ENCODE measurements at regions not wholly inside any gene's neighbourhood (a gene's known extent, or its start where the extent isn't known, plus 50 kb on each side); places are given as distances from the start of the nearest gene placed in this dataset.

DNA sequence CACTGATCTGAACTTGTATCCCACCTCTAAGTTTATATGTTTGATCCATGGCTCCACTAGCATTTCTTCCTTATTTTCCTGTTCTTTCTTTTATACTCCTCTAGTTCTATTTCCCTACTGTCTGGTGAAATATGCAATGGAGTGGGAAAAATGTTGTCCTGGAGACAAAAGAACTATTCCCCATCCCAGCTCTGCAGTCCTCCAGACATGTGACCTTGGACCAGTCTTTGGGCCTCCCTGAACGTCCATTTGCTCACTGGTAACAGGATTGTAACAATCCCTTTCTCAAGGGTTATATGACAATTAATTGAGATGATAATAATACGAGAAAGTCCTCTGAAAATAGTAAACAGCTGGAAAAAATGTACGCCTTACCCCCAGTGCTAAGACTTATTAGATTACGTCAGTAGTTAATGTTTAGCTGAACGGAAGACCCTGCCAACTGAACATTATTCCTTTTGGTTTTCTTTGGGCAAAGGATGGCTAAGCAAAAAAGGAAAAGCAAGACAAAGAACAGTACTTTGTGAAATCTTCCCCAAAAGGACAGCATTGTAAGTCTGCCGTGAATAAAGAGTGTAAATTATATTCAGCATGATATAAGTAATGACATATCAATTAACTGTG lies 302.3 kb upstream of the PPARGC1A start:
- Mint-ChIP-seq H3K4me1 (peaks cover 8% of the 10 kb centered on the region), H3K36me3 (no peaks in the 10 kb centered on the region), H3K27me3 (ENCODE audit: insufficient read depth, low read depth) (no peaks in the 10 kb centered on the region), H3K9me3 (no peaks in the 10 kb centered on the region), H3K27ac (no peak overlapping the region), H3K4me3 (no peak overlapping the region)
- H3K9ac ChIP-seq, result no peak overlapping the region
- H3K4me1 ChIP-seq, result peaks cover 4% of the 10 kb centered on the region
- H2AFZ ChIP-seq (replicated peaks), result no peak overlapping the region
- no peaks in the 10 kb centered on the region for H3K27me3 ChIP-seq
- H3K27ac ChIP-seq, result no peak overlapping the region
- H3K36me3 ChIP-seq, result no peaks in the 10 kb centered on the region
- H3F3A ChIP-seq (ENCODE audit: low read depth), result no peaks in the 10 kb centered on the region
- H3K4me2 ChIP-seq, result no peak overlapping the region
- H3K79me2 ChIP-seq (ENCODE audit: low read depth), result no peaks in the 10 kb centered on the region
- no peak for DNase-seq (ENCODE audit: low spot score)
- H3K4me3 ChIP-seq, result no peak overlapping the region
- no peaks in the 10 kb centered on the region for H3K9me3 ChIP-seq (ENCODE audit: low read depth)
- no peak for TF ChIP-seq CTCF (IDR thresholded peaks at IDR 0.05)
- TF ChIP-seq EZH2 (IDR thresholded peaks at IDR 0.05), result no peak
- no peak for TF ChIP-seq EZH2phosphoT487 (IDR thresholded peaks at IDR 0.05)
- H4K20me1 ChIP-seq (ENCODE audit: low read depth), result no peaks in the 10 kb centered on the region

DNA sequence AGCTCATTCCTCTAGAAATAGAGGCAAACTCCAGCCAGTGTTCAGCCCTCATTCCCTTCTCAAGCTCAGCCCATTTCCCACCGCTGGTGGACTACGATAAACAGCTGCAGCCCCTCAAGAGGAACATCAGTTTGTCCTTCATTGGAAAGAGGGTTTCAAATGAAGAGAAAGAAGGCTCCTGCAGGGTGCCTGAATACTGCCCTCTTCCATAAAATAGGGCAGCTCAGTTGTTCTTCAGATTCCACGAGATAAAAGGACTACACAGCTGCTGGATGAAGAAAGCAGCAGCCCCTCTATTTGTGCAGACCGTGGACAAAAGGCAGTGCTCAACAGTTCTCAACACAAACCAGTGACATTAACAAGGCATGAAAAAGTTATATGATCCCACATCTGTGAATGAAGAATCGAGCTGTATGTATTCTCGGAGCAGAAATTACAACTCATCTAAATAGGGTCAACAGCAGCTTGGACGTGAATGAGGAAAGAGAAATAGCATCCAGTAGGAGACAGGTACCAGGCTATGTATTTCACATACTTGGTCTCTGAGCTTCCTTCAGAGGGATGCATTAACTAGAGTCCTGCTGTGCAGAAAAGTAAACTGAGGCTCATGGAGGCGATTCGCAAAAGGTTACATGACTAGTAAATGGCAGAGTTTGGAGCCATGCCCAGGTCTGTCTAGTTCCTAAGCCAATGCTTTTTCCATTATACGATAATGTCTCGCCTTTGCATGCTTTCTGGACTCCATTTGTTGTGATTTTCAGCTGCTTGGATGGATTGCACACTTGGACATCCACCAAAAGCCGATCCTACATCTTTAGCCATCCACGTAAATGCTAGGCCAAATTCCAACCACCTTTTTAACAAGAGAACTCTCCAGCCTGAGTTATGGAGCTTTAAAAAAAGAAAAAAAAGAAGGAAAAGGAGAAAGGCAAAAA lies 301.2 kb upstream of the PPARGC1A start:
- Histone ChIP-seq H3K27ac (no peak overlapping the region), H3K4me1 (peaks cover 4% of the 10 kb centered on the region), H3K36me3 (no peaks in the 10 kb centered on the region), H3K9ac (no peak overlapping the region), H3K79me2 (ENCODE audit: low read depth) (no peaks in the 10 kb centered on the region), H3K4me2 (peak overlapping the region; percentile 40), H3K4me3 (no peak overlapping the region), H4K20me1 (ENCODE audit: low read depth) (no peaks in the 10 kb centered on the region), H2AFZ (replicated peaks) (peak overlapping the region; percentile 79), H3F3A (ENCODE audit: low read depth) (no peaks in the 10 kb centered on the region), H3K27me3 (no peaks in the 10 kb centered on the region), H3K9me3 (ENCODE audit: low read depth) (no peaks in the 10 kb centered on the region)
- Mint-ChIP-seq H3K9me3 (no peaks in the 10 kb centered on the region), H3K36me3 (no peaks in the 10 kb centered on the region), H3K4me1 (peaks cover 8% of the 10 kb centered on the region), H3K4me3 (no peak overlapping the region), H3K27ac (no peak overlapping the region), H3K27me3 (ENCODE audit: insufficient read depth, low read depth) (no peaks in the 10 kb centered on the region)
- no peak for TF ChIP-seq CTCF (IDR thresholded peaks at IDR 0.05)
- no peak for TF ChIP-seq EZH2phosphoT487 (IDR thresholded peaks at IDR 0.05)
- no peak for TF ChIP-seq EZH2 (IDR thresholded peaks at IDR 0.05)
- no peak for DNase-seq (ENCODE audit: low spot score)

DNA sequence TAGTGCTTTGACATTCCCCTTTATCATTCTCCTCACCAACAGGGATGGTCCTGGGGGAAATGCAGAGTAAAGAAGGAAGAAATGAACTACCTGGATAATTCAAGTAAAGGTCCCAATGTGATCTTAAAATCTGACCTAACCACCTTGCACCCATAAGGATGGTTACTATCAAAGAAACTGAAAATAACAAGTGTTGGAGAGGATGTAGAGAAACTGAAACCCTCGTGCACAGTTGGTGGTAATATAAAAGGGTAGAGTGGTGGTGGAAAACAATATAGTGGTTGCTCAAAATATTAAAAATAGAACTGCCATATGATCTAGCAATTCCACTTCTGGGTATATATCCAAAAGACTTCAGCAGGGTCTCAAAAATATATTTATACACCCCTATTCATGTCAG lies 298.6 kb upstream of the PPARGC1A start:
- Histone ChIP-seq H3K27me3 (no peaks in the 10 kb centered on the region), H3K79me2 (ENCODE audit: low read depth) (no peaks in the 10 kb centered on the region), H3K4me3 (no peak overlapping the region), H3K27ac (no peak overlapping the region), H3K9me3 (ENCODE audit: low read depth) (no peaks in the 10 kb centered on the region), H2AFZ (replicated peaks) (no peak overlapping the region), H4K20me1 (ENCODE audit: low read depth) (no peaks in the 10 kb centered on the region), H3K9ac (no peak overlapping the region), H3K4me2 (no peak overlapping the region), H3K4me1 (peaks cover 4% of the 10 kb centered on the region), H3K36me3 (no peaks in the 10 kb centered on the region), H3F3A (ENCODE audit: low read depth) (no peaks in the 10 kb centered on the region)
- peaks cover 8% of the 10 kb centered on the region for H3K4me1 Mint-ChIP-seq
- H3K27ac Mint-ChIP-seq, result no peak overlapping the region
- no peak for TF ChIP-seq CTCF (IDR thresholded peaks at IDR 0.05)
- TF ChIP-seq EZH2phosphoT487 (IDR thresholded peaks at IDR 0.05), result no peak
- TF ChIP-seq EZH2 (IDR thresholded peaks at IDR 0.05), result no peak
- H3K27me3 Mint-ChIP-seq (ENCODE audit: insufficient read depth, low read depth), result no peaks in the 10 kb centered on the region
- H3K9me3 Mint-ChIP-seq, result no peaks in the 10 kb centered on the region
- H3K4me3 Mint-ChIP-seq, result no peak overlapping the region
- no peaks in the 10 kb centered on the region for H3K36me3 Mint-ChIP-seq
- DNase-seq (ENCODE audit: low spot score), result no peak

Measured in neural progenitor cell (in vitro differentiated cells).